ENCODE measurements at regions not wholly inside any gene's neighbourhood (a gene's known extent, or its start where the extent isn't known, plus 50 kb on each side); places are given as distances from the start of the nearest gene placed in this dataset.
A peak's percentile ranks its signal among the peaks of the same experiment; 100 is the strongest.

DNA sequence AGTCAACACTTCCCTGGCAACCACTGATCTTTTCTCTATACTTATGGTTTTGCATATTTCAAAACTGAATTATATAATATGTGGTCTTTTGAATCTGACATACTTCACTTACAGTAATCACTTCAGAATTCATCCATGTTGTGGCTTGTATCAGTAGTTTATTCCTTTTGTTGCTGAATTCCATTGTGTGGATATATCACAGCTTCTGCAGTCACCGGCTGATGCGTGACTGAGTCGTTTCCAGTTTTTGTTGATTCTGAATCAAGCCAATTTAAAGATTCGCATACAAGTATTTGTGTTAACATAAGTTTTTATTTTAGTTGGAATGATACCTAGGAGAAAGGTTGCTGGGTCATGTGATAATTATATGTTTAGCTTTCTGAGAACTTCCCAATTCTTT lies 672.5 kb upstream of the ANKRD30A start:
- intact Hi-C loops (cut with DNase I; ENCODE audit: low total_unique reads): no loop called here
- 83 to 88% methylated on average over 4 of the region's 4 CpGs for WGBS, 2 donors
- H3K4me3 ChIP-seq: no peak overlapping the region
- DNase-seq: no peak
- H3K27ac ChIP-seq: no peak overlapping the region
- TF ChIP-seq, protein P1, sequence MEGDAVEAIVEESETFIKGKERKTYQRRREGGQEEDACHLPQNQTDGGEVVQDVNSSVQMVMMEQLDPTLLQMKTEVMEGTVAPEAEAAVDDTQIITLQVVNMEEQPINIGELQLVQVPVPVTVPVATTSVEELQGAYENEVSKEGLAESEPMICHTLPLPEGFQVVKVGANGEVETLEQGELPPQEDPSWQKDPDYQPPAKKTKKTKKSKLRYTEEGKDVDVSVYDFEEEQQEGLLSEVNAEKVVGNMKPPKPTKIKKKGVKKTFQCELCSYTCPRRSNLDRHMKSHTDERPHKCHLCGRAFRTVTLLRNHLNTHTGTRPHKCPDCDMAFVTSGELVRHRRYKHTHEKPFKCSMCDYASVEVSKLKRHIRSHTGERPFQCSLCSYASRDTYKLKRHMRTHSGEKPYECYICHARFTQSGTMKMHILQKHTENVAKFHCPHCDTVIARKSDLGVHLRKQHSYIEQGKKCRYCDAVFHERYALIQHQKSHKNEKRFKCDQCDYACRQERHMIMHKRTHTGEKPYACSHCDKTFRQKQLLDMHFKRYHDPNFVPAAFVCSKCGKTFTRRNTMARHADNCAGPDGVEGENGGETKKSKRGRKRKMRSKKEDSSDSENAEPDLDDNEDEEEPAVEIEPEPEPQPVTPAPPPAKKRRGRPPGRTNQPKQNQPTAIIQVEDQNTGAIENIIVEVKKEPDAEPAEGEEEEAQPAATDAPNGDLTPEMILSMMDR (IDR thresholded peaks at IDR 0.05): no peak
- no peak for TF ChIP-seq POLR2A (IDR thresholded peaks at IDR 0.05)
- peaks cover 9% of the 10 kb centered on the region for H3K4me1 ChIP-seq
- no peaks in the 10 kb centered on the region for H3K27me3 ChIP-seq
- no peaks in the 10 kb centered on the region for H3K36me3 ChIP-seq (ENCODE audit: low read depth, missing control alignments)
- H3K9me3 ChIP-seq: no peaks in the 10 kb centered on the region

DNA sequence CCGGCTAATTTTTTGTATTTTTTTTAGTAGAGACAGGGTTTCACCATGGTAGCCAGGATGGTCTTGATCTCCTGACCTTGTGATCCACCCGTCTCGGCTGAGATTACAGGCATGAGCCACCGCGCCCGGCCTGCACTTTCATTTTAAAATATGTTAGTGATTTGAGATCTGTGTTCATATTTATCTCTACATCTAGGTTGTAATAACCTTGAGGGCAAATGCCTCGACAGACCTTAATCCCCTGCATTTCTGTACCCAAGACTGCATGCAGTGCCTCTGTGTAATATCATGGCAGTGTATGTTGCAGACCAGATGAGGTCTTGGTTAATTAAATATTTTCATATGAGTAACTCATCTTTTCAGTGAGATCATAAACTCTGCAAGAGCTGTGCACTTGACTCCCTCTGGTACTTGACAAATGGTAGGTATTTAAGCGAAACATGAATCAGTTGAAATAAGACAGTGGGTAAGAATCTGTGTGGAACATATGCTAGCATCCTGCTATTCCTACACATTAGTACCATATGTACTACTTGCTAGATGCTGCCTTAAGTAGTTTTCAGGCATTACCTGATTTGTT lies 673.9 kb upstream of the ANKRD30A start:
- Histone ChIP-seq H3K27me3 (no peaks in the 10 kb centered on the region), H3K4me3 (no peak overlapping the region), H3K36me3 (ENCODE audit: low read depth, missing control alignments) (no peaks in the 10 kb centered on the region), H3K4me1 (peaks cover 9% of the 10 kb centered on the region), H3K27ac (no peak overlapping the region), H3K9me3 (no peaks in the 10 kb centered on the region)
- intact Hi-C loops (cut with DNase I; ENCODE audit: low total_unique reads): no loop called here
- no peak for TF ChIP-seq POLR2A (IDR thresholded peaks at IDR 0.05)
- TF ChIP-seq, protein P1 (IDR thresholded peaks at IDR 0.05): no peak
- 73 to 81% methylated on average over 8 of the region's 8 CpGs for WGBS, 2 donors
- DNase-seq: no peak

DNA sequence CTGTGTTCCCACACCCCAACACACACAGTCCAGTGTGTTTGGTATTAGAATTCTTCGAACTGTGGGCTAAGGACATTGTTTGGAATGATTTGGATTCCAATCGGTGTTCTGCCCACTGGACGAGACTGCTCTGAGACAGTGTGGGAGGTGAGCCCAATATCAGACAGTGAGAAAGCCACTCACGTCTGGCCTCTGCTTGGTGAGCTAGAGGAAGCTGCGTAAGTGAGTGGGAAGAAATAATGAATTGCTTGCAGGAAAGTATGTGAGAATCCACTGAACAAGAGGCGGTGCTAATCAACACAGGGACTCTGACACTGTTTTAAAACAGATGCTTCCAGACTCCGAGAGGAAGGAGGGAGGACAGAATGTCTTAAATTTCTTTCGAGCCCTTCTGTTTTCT lies 675.0 kb upstream of the ANKRD30A start:
- Histone ChIP-seq H3K4me1 (peaks cover 9% of the 10 kb centered on the region), H3K4me3 (no peak overlapping the region), H3K27me3 (no peaks in the 10 kb centered on the region), H3K27ac (peak overlapping the region in 1 of 2 donors; percentile 18), H3K9me3 (no peaks in the 10 kb centered on the region), H3K36me3 (ENCODE audit: low read depth, missing control alignments) (no peaks in the 10 kb centered on the region)
- DNase-seq: peak; percentile 20
- TF ChIP-seq POLR2A (IDR thresholded peaks at IDR 0.05): no peak
- TF ChIP-seq, protein P1 (IDR thresholded peaks at IDR 0.05): no peak
- WGBS, 2 donors: 38 to 45% methylated on average over 8 of the region's 8 CpGs
- intact Hi-C loops (cut with DNase I; ENCODE audit: low total_unique reads): no loop called here

DNA sequence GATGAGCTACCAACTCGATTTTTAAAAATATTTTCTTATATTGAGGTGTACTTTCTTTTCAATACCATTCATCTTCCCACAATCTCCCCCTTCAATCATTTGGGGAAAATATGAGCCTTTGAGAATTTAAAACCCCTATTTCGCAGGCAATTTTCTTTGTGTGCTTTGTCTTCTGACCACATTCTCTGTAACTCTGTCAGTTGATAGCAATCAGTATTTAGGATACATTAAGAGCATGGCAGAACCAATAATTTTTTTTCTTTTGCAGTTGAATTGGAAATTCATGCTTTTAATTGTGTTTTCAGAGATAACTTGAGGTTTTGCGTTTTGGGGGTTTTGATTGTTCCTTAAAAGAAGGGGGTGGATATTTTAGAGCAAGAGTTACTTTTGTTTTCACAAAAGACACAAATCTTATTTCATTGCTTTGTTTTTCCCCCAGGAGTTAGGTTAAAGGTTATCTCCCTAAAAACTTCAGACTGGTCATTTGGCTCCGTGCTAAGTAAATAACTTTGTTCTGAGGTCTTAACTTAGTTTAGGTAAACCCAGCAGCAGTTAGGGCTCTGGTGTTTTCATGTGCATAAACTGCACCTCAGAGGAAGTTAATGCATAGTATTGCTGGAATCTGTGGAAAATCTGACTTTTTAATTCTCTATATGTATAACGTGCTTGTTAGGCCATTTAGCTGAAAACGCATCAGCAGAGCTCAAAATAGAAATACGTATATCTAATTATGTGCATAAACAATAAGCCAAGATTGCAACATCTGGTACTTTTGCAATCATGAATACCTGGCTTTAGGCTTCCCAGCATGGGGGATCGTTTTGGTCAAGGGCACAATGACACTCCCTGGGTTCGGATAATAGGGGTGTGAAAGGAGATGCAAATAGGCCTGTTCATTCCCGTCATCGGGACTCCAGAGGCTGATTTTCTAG lies 676.4 kb upstream of the ANKRD30A start:
- intact Hi-C loops (cut with DNase I; ENCODE audit: low total_unique reads): no loop called here
- Histone ChIP-seq H3K36me3 (ENCODE audit: low read depth, missing control alignments) (no peaks in the 10 kb centered on the region), H3K27ac (no peak overlapping the region), H3K27me3 (no peaks in the 10 kb centered on the region), H3K4me1 (peaks cover 9% of the 10 kb centered on the region), H3K9me3 (no peaks in the 10 kb centered on the region), H3K4me3 (no peak overlapping the region)
- TF ChIP-seq, protein P1 (IDR thresholded peaks at IDR 0.05): no peak
- TF ChIP-seq POLR2A (IDR thresholded peaks at IDR 0.05): no peak
- 43 to 51% methylated on average over 11 of the region's 11 CpGs for WGBS, 2 donors
- DNase-seq: no peak
